Aorta (tissue), 5 donors: ENCODE measurements at regions not wholly inside any gene's neighbourhood (a gene's known extent, or its start where the extent isn't known, plus 50 kb on each side); places are given as distances from the start of the nearest gene placed in this dataset.

Experiments used
- ATAC-seq: fragments of 200-7000 bp; cut with Tn5 transposase; one replicate; pipeline ENCODE4 v1.9.1; 2022; ENCODE audit warnings: moderate library complexity; ENCODE audit not compliant: low FRiP score
- DNase-seq, 2 donors: peaks; one replicate each; pipeline ENCODE4 v3.0.0-alpha.2; 2020
- H3K27ac ChIP-seq, 2 donors: one replicate each; pipeline ENCODE4 v1.5.1; 2013; ENCODE audit warnings: low read length in 2 of 2, mild to moderate bottlenecking in 2 of 2, moderate library complexity in 2 of 2, control low read depth in 1 of 2, inconsistent platforms in 1 of 2, low read depth in 1 of 2
- H3K27me3 ChIP-seq, 2 donors: one replicate each; pipeline ENCODE4 v1.6.1; 2013; ENCODE audit warnings: control low read depth in 1 of 2, low read length in 1 of 2, mild to moderate bottlenecking in 1 of 2, moderate library complexity in 1 of 2; ENCODE audit not compliant: insufficient read depth in 2 of 2, control insufficient read depth in 1 of 2
- H3K36me3 ChIP-seq, 2 donors: one replicate each; pipeline ENCODE4 v1.6.1; 2013; ENCODE audit warnings: control low read depth in 1 of 2, low read length in 1 of 2, mild to moderate bottlenecking in 1 of 2; ENCODE audit not compliant: insufficient read depth in 2 of 2, control insufficient read depth in 1 of 2
- H3K4me1 ChIP-seq, 2 donors: one replicate each; pipeline ENCODE4 v1.6.1; 2013; ENCODE audit warnings: low read length in 2 of 2, control low read depth in 1 of 2, mild to moderate bottlenecking in 1 of 2, moderate library complexity in 1 of 2; ENCODE audit not compliant: insufficient read depth in 2 of 2, control insufficient read depth in 1 of 2
- H3K4me3 ChIP-seq, 2 donors: one replicate each; pipeline ENCODE4 v1.5.1; 2013; ENCODE audit warnings: low read length in 2 of 2, control low read depth in 1 of 2, mild to moderate bottlenecking in 1 of 2
- H3K9me3 ChIP-seq: one replicate; pipeline ENCODE4 v1.6.1; 2013; ENCODE audit warnings: mild to moderate bottlenecking, low read length; ENCODE audit not compliant: control insufficient read depth
- WGBS, 2 donors: extraction: QIAGEN DNeasy Blood & Tissue Kit; methylation state at CpG; one replicate each; pipeline ENCODE4 v1.1.7; 2013; 5-methylcytosine and 5-hydroxymethylcytosine counted together
- intact Hi-C, 2 donors: fragments of 100-400 bp; cut with DNase I; formaldehyde crosslinking; loops; one replicate each; pipeline versions ENCODE4 v1.14.2 to v1.15.0; 2022
- donor health status: healthy with polysubstance abuse.
- donor health status: Bipolar disorder and iron deficiency.
- donor health status: DM: no; HTN: no; CAD: no.
- donor health status: DM: no; HTN: no; CAD: no.
- donor health status: DM: yes; HTN: yes; CAD: no.

DNA sequence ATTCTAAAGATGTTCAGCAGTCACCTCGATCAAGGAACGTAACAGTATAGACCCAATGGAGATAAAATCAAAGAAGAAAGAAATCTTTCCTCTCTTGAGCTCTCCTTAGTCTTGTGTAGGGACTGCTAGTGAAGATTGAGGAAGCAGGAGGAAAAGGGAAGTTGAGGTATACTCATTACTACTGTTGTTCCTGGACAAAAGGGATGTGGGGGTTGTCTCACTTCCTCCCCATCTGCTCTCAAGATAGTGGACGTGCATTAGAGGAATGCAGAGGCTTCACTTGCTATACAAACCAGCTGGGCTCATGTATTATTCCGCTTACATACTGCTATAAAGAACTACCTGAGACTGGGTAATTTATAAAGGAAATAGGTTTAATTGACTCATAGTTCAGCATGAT is 208.9 kb upstream of the ARHGEF9 start:
- H3K4me1 ChIP-seq, result no peaks in the 10 kb centered on the region
- 65 to 89% methylated on average over 4 of the region's 4 CpGs for WGBS, 2 donors
- intact Hi-C loops, result no loop called here
- H3K4me3 ChIP-seq, result no peak overlapping the region
- H3K36me3 ChIP-seq, result no peaks in the 10 kb centered on the region
- no peaks in the 10 kb centered on the region for H3K27me3 ChIP-seq
- H3K27ac ChIP-seq, result no peak overlapping the region
- DNase-seq, result no peak
- H3K9me3 ChIP-seq, result no peaks in the 10 kb centered on the region
- no peak for ATAC-seq

DNA sequence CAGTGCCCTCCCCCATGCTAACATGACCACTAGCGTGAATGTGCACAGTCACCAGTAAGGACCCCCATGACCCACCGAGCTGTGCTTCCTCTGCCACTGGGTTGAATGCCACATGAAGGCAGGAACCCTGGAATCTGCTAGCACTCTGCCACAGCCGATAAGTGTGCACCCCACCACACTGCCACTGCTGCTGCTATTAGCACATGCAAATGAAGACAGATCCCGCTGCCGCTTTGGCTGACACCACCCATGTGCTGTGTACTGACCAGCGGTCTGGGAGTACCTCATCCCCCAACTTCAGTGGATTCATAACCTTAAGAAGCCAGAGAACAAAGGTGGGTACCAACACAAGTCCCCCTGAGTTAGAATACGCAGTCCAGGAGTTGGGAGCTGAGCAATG is 200.9 kb upstream of the ARHGEF9 start:
- Histone ChIP-seq H3K27me3 (no peaks in the 10 kb centered on the region), H3K9me3 (no peaks in the 10 kb centered on the region), H3K36me3 (no peaks in the 10 kb centered on the region), H3K4me1 (no peaks in the 10 kb centered on the region), H3K27ac (no peak overlapping the region), H3K4me3 (no peak overlapping the region)
- DNase-seq (no peak), ATAC-seq (no peak)
- WGBS, 2 donors, result 71 to 84% methylated on average over 7 of the region's 7 CpGs
- intact Hi-C loops, result no loop called here

DNA sequence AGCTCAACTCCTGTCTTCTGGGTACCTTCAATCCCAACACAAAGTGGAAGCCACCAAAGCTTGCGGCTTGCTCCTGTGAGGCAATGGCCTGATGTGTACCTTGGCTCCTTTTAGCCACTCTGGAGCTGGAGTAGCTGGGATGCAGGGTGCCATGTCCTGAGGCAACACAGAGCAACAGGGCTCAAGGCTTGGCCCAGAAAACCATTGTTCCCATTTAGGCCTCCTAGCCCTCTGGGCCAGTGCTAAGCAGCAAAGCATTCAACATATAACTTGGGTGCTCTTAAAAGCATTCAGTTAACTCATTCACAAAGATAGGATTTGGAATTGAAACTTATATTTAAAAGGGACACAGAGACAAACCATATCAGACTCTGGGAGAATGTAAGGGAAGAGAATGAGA is 194.5 kb upstream of the ARHGEF9 start:
- Histone ChIP-seq H3K36me3 (no peaks in the 10 kb centered on the region), H3K9me3 (peaks cover 2% of the 10 kb centered on the region), H3K27me3 (no peaks in the 10 kb centered on the region), H3K4me3 (no peak overlapping the region), H3K4me1 (no peaks in the 10 kb centered on the region), H3K27ac (no peak overlapping the region)
- WGBS, 2 donors, result 94 to 96% methylated on average over 1 of the region's 1 CpG
- intact Hi-C loops, result no loop called here
- ATAC-seq (no peak), DNase-seq (no peak)

DNA sequence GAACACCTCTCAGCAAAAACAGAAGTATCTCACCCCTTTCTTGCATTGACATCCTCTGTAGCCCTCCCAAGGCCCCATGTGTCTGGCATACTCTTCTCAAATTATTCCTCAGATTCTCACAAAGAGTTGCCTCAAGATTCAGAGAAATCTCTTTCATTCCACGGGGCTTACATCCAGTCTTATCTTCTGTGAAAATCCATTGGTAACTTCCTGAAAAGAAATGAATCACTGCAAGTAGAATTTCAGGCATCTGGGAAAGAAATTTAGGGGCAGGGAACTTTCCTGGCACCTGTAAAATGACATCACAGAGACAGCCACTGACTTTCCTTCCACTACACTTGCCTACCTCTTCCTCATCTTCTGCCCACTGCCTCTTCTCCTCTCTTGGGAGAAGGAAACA is 182.5 kb upstream of the ARHGEF9 start:
- ATAC-seq (no peak), DNase-seq (no peak)
- H3K27me3 ChIP-seq, result no peaks in the 10 kb centered on the region
- H3K4me3 ChIP-seq, result no peak overlapping the region
- no peaks in the 10 kb centered on the region for H3K9me3 ChIP-seq
- no peak overlapping the region for H3K27ac ChIP-seq
- H3K36me3 ChIP-seq, result no peaks in the 10 kb centered on the region
- no peaks in the 10 kb centered on the region for H3K4me1 ChIP-seq
- 18 to 26% methylated on average over 1 of the region's 1 CpG for WGBS, 2 donors
- intact Hi-C loops, result no loop called here

DNA sequence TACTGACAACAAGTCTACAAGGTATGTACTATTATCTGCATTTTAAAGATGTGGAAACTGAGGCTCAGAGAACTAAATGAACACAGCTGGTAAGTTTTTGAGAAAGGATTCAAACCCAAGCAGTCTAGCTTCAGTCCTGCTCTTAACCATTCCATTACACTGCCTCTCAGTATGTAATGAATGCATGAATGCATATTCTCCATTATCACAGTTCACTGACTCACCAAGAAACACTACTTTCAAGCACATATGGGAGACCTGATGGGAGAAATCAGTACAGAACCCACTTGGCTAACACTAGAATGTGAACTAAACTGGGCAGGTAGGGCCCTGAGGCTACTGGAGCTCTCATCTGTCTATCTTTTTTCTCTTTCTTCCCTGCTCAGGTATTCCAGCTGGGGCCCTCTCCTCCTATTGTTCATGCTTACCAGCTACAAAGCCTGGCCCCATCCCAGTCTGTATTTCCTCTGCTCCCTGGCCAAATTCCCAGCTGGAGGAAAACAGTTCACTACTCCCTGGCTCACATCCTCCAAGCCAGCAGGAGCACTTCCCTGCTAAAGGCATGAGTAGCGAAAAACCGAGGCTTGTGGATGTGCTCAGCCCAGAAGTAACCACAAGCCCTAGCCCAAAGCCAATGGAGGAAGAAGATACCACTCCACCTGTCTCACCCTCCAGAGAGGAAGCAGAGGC is 178.2 kb upstream of the ARHGEF9 start:
- Histone ChIP-seq H3K27ac (no peak overlapping the region), H3K4me1 (no peaks in the 10 kb centered on the region), H3K36me3 (no peaks in the 10 kb centered on the region), H3K9me3 (no peaks in the 10 kb centered on the region), H3K4me3 (no peak overlapping the region), H3K27me3 (no peaks in the 10 kb centered on the region)
- intact Hi-C loops, result no loop called here
- ATAC-seq, result no peak
- 20 to 43% methylated on average over 2 of the region's 2 CpGs for WGBS, 2 donors
- DNase-seq, result no peak

- ATAC-seq, result no peak
- intact Hi-C loops, result no loop called here
Observed at GRCh38 chrX:63961964-63962363, 176.9 kb upstream of the ARHGEF9 start.

DNA sequence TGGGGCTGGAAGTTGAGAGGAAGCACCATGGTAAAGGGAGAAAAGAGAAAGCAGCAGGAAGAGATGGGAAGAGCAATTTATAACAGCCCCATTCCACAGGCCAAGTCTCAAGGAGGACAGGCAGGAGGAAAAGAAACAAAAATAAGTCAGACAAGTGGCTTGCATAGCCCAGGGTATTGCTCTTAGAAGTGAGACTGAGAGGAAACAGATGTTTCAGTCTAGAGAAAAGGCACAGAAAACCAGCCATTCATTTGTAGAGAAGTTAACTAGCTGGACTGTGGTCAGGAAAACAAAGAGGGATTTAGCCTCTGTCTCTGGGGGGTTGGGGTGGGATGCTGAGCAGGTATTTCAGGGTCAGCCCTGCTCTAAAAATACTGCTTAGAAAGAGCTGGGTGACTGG is 175.0 kb upstream of the ARHGEF9 start:
- ATAC-seq, result no peak
- Histone ChIP-seq H3K4me3 (no peak overlapping the region), H3K4me1 (no peaks in the 10 kb centered on the region), H3K9me3 (no peaks in the 10 kb centered on the region), H3K36me3 (no peaks in the 10 kb centered on the region), H3K27ac (no peak overlapping the region), H3K27me3 (no peaks in the 10 kb centered on the region)
- no peak for DNase-seq
- intact Hi-C loops, result no loop called here

More at GRCh38 chrX:63961964-63962363, 176.9 kb upstream of the ARHGEF9 start:
- H3K4me3 ChIP-seq, result no peak overlapping the region
- no peaks in the 10 kb centered on the region for H3K27me3 ChIP-seq
- H3K9me3 ChIP-seq, result no peaks in the 10 kb centered on the region
- DNase-seq, result no peak
- H3K27ac ChIP-seq, result no peak overlapping the region
- H3K36me3 ChIP-seq, result no peaks in the 10 kb centered on the region
- 21 to 22% methylated on average over 1 of the region's 1 CpG for WGBS, 2 donors
- H3K4me1 ChIP-seq, result no peaks in the 10 kb centered on the region

GRCh38 chrX:63958134-63958865 is 173.3 kb upstream of the ARHGEF9 start:
- H3K4me1 ChIP-seq, result no peaks in the 10 kb centered on the region
- WGBS, 2 donors, result 53 to 61% methylated on average over 2 of the region's 2 CpGs
- intact Hi-C loops, result no loop called here
- H3K4me3 ChIP-seq, result no peak overlapping the region
- H3K36me3 ChIP-seq, result no peaks in the 10 kb centered on the region
- ATAC-seq (no peak), DNase-seq (no peak)
- no peaks in the 10 kb centered on the region for H3K27me3 ChIP-seq
- no peaks in the 10 kb centered on the region for H3K9me3 ChIP-seq
- no peak overlapping the region for H3K27ac ChIP-seq

- Histone ChIP-seq H3K9me3 (no peaks in the 10 kb centered on the region), H3K27me3 (no peaks in the 10 kb centered on the region), H3K4me1 (peaks cover 0 to 3% of the 10 kb centered on the region in 2 donors), H3K27ac (no peak overlapping the region), H3K4me3 (no peak overlapping the region), H3K36me3 (no peaks in the 10 kb centered on the region)
- DNase-seq, result no peak
- WGBS, 2 donors, result 59 to 61% methylated on average over 2 of the region's 2 CpGs
- intact Hi-C loops, result no loop called here
- ATAC-seq, result no peak
Observed at GRCh38 chrX:63935835-63936234, 150.8 kb upstream of the ARHGEF9 start.
